ENCODE measurements at regions not wholly inside any gene's neighbourhood (a gene's known extent, or its start where the extent isn't known, plus 50 kb on each side); places are given as distances from the start of the nearest gene placed in this dataset.

GRCh38 chr12:111166779-111167540 lies 201.9 kb downstream of the PHETA1 start:
- TF ChIP-seq CTCF (IDR thresholded peaks at IDR 0.05; ENCODE audit: low read depth, low read length) (no peak), EZH2phosphoT487 (IDR thresholded peaks at IDR 0.05; ENCODE audit: low read depth) (no peak)

Measured in OCI-LY3 (cell line).